K562 (cell line): ENCODE measurements at regions not wholly inside any gene's neighbourhood (a gene's known extent, or its start where the extent isn't known, plus 50 kb on each side); places are given as distances from the start of the nearest gene placed in this dataset.

Experiments
- ATAC-seq: fragments of 200-7000 bp; cut with Tn5 transposase; 3 replicates; pipeline ENCODE4 v1.9.1; 2020; ENCODE audit warnings: moderate library complexity
- BruUV-seq: library from RNA; stranded (reverse); fragments of 400-500 nt; replicated peaks from 2 replicates; lab custom pipeline; 2021; lab: Mats Ljungman, UMichigan
- CTCF ChIA-PET: fragments of 300-600 bp; formaldehyde crosslinking; extraction: SDS; loops from one replicate; lab custom pipeline; 2021; ENCODE audit warnings: low intra/inter-chr PET ratio; lab: Yijun Ruan, JAX
- POLR2A ChIA-PET: fragments of 300-600, 350-650 bp; sonication (Branson Sonifier 250); formaldehyde crosslinking; extraction: SDS; loops from one replicate; lab custom pipeline; 2021; ENCODE audit warnings: antibody characterized with exemption, inconsistent platforms; lab: Yijun Ruan, JAX
- DNase-seq, 4 experiments: peaks; one replicate each; pipeline versions ENCODE4 v3.0.0 to v3.0.0-alpha.2; 2011 to 2018; ENCODE audit warnings: low spot score in 3 of 4, mixed read lengths in 3 of 4; ENCODE audit errors: extremely low read depth in 1 of 4
- FAIRE-seq: peaks from 2 replicates; lab custom pipeline; 2011; peaks lifted over from hg19 to GRCh38; lab: Jason Lieb, UNC
- H2AFZ ChIP-seq: 2 replicates; pipeline ENCODE4 v1.6.0; 2011; ENCODE audit warnings: low read depth, low read length, control low read depth, inconsistent platforms
- H3K27ac ChIP-seq: fragments of 200-600 bp; 3 replicates; pipeline ENCODE4 v1.8.0; 2011; ENCODE audit warnings: low read depth, mild to moderate bottlenecking, control low read depth, inconsistent platforms, low read length, moderate library complexity, mixed read lengths; ENCODE audit errors: extremely low read depth
- H3K27me3 ChIP-seq, 2 experiments: fragments of 300-600 bp in 1 of 2; 2 replicates in 1 of 2; 3 replicates in 1 of 2; pipeline versions ENCODE4 v1.6.0 to v1.8.0; 2011; ENCODE audit warnings: inconsistent platforms in 2 of 2, low read length in 2 of 2, mild to moderate bottlenecking in 1 of 2, mixed read lengths in 1 of 2, moderate library complexity in 1 of 2; ENCODE audit not compliant: control insufficient read depth in 2 of 2, insufficient read depth in 2 of 2
- H3K36me3 ChIP-seq: fragments of 300-600 bp; 3 replicates; pipeline ENCODE4 v1.8.0; 2011; ENCODE audit warnings: mild to moderate bottlenecking, low read length, inconsistent platforms; ENCODE audit not compliant: control insufficient read depth, insufficient read depth
- H3K4me1 ChIP-seq, 2 experiments: fragments of 200-600 bp in 1 of 2; replicated peaks in 1 of 2; 2 replicates in 1 of 2; 3 replicates in 1 of 2; pipeline versions ENCODE4 v1.5.1 to v1.8.0; 2011; ENCODE audit warnings: inconsistent platforms in 2 of 2, low read length in 2 of 2, mild to moderate bottlenecking in 1 of 2, mixed read lengths in 1 of 2, moderate library complexity in 1 of 2; ENCODE audit not compliant: control insufficient read depth in 2 of 2, insufficient read depth in 2 of 2
- H3K4me2 ChIP-seq: 2 replicates; pipeline ENCODE4 v1.6.1; 2011; ENCODE audit warnings: low read length, control low read depth, inconsistent platforms, mixed read lengths; ENCODE audit not compliant: insufficient read depth
- H3K4me3 ChIP-seq: fragments of 200-600 bp; sonication (generic), shearing (Covaris generic); 2 replicates; pipeline ENCODE4 v1.5.1; 2016; ENCODE audit warnings: control low read depth, inconsistent platforms
- H3K79me2 ChIP-seq: fragments of 200-600 bp; 3 replicates; pipeline ENCODE4 v1.8.0; 2011; ENCODE audit warnings: low read length, inconsistent platforms; ENCODE audit not compliant: control insufficient read depth, insufficient read depth
- H3K9ac ChIP-seq, 2 experiments: 2 replicates each; pipeline versions ENCODE4 v1.6.0 to v1.6.1; 2011; ENCODE audit warnings: low read depth in 2 of 2, low read length in 2 of 2, control low read depth in 1 of 2, inconsistent platforms in 1 of 2, mild to moderate bottlenecking in 1 of 2, mixed read lengths in 1 of 2; ENCODE audit not compliant: insufficient read depth in 1 of 2
- H3K9me1 ChIP-seq: one replicate; pipeline ENCODE4 v1.6.0; 2011; ENCODE audit warnings: inconsistent platforms, mild to moderate bottlenecking, low read length, moderate library complexity; ENCODE audit not compliant: control insufficient read depth, insufficient read depth
- H3K9me3 ChIP-seq: replicated peaks from 2 replicates; pipeline ENCODE4 v1.5.1; 2011; ENCODE audit warnings: low read depth, low read length, inconsistent platforms; ENCODE audit not compliant: control insufficient read depth, insufficient read depth
- H4K20me1 ChIP-seq: replicated peaks from 2 replicates; pipeline ENCODE4 v1.6.1; 2011; ENCODE audit warnings: low read length, inconsistent platforms, mixed read lengths; ENCODE audit not compliant: control insufficient read depth, insufficient read depth
- BCL6 ChIP-seq: fragments of 250-450 bp; sonication (Bioruptor Pico); IDR thresholded peaks from 2 replicates; pipeline ENCODE4 v1.4.0; 2020
- GTF3C2 ChIP-seq: IDR thresholded peaks from 3 replicates; pipeline ENCODE4 v1.6.1; 2011; ENCODE audit warnings: borderline replicate concordance, mild to moderate bottlenecking, moderate library complexity; ENCODE audit not compliant: insufficient read length; ENCODE audit errors: extremely low read depth
- HMGN3 ChIP-seq: IDR thresholded peaks from 2 replicates; pipeline ENCODE4 v1.6.1; 2011; ENCODE audit warnings: borderline replicate concordance, low read depth, mild to moderate bottlenecking, mixed read lengths, low read length; ENCODE audit not compliant: insufficient read length; ENCODE audit errors: extremely low read depth
- HNRNPLL ChIP-seq: fragments of 200-400 bp; formaldehyde crosslinking; IDR thresholded peaks from 2 replicates; pipeline ENCODE4 v1.6.1; 2017; ENCODE audit warnings: low read length, low read depth, mild to moderate bottlenecking; ENCODE audit not compliant: poor library complexity, severe bottlenecking
- MAZ ChIP-seq, 2 experiments: fragments of 450-650 bp in 1 of 2; sonication (generic) in 1 of 2; formaldehyde crosslinking; IDR thresholded peaks in 1 of 2; conservative IDR thresholded peaks in 1 of 2; 2 replicates each; pipeline versions ENCODE4 v1.4.0 to v1.5.0; 2020; ENCODE audit warnings: mild to moderate bottlenecking in 1 of 2, missing genetic modification reagents in 1 of 2
- MBD1 ChIP-seq: fragments of 250-450 bp; sonication (Bioruptor Pico); IDR thresholded peaks from 2 replicates; pipeline ENCODE4 v1.8.0; 2022; ENCODE audit warnings: inconsistent platforms
- MXD1 ChIP-seq: fragments of 250-450 bp; sonication (Bioruptor Pico); IDR thresholded peaks from 2 replicates; pipeline ENCODE4 v1.8.0; 2021; ENCODE audit warnings: borderline replicate concordance, mild to moderate bottlenecking, moderate library complexity; ENCODE audit not compliant: poor library complexity, severe bottlenecking
- MYBL2 ChIP-seq, 2 experiments: fragments of 450-650 bp in 1 of 2; sonication (generic) in 1 of 2; formaldehyde crosslinking in 1 of 2; IDR thresholded peaks; 2 replicates each; pipeline versions ENCODE4 v1.6.1 to v1.8.1; 2017 to 2022; ENCODE audit warnings: borderline replicate concordance in 1 of 2, inconsistent platforms in 1 of 2, low read depth in 1 of 2, mild to moderate bottlenecking in 1 of 2, missing genetic modification reagents in 1 of 2, moderate library complexity in 1 of 2
- MYNN ChIP-seq, 2 experiments: sonication (generic); formaldehyde crosslinking in 1 of 2; IDR thresholded peaks; 2 replicates each; pipeline versions ENCODE4 v1.5.0 to v1.6.1; 2016 to 2020; ENCODE audit warnings: antibody characterized with exemption in 1 of 2, missing genetic modification reagents in 1 of 2
- NFATC3 ChIP-seq: fragments of 450-650 bp; IDR thresholded peaks from 2 replicates; pipeline ENCODE4 v1.6.1; 2017; ENCODE audit warnings: mild to moderate bottlenecking
- PTBP1 ChIP-seq: fragments of 200-400 bp; formaldehyde crosslinking; IDR thresholded peaks from 2 replicates; pipeline ENCODE4 v1.6.1; 2017; ENCODE audit warnings: low read depth, low read length
- RAD21 ChIP-seq, 2 experiments: fragments of 250-450 bp in 1 of 2; fragments of 450-650 bp in 1 of 2; sonication (Bioruptor Pico) in 1 of 2; formaldehyde crosslinking in 1 of 2; IDR thresholded peaks in 1 of 2; conservative IDR thresholded peaks in 1 of 2; 2 replicates each; pipeline versions ENCODE4 v1.4.0 to v1.8.0; 2020 to 2022; ENCODE audit warnings: mild to moderate bottlenecking in 2 of 2, moderate library complexity in 1 of 2
- RBM15 ChIP-seq: fragments of 200-400 bp; formaldehyde crosslinking; IDR thresholded peaks from 2 replicates; pipeline ENCODE4 v1.6.1; 2018; ENCODE audit warnings: mild to moderate bottlenecking, low read length, moderate library complexity; ENCODE audit not compliant: insufficient read depth
- SIX5 ChIP-seq, 2 experiments: IDR thresholded peaks; 2 replicates each; pipeline ENCODE4 v1.6.1; 2011; ENCODE audit warnings: low read length in 2 of 2, borderline replicate concordance in 1 of 2, low read depth in 1 of 2, mild to moderate bottlenecking in 1 of 2, moderate library complexity in 1 of 2; ENCODE audit not compliant: insufficient read depth in 1 of 2
- THRA ChIP-seq: fragments of 450-650 bp; IDR thresholded peaks from 2 replicates; pipeline ENCODE4 v1.6.1; 2017; ENCODE audit warnings: mild to moderate bottlenecking, moderate library complexity
- WGBS: fragments of 100-300 bp; shearing (Covaris generic); methylation state at CpG from one replicate; pipeline ENCODE4 v1.1.6; 2016; ENCODE audit warnings: low coverage, mixed read lengths; ENCODE audit not compliant: insufficient coverage; ENCODE audit errors: missing lambda C conversion rate; 5-methylcytosine and 5-hydroxymethylcytosine counted together
- in situ Hi-C: fragments of 300-500 bp; cut with MboI; formaldehyde crosslinking; loops from 4 replicates; pipeline ENCODE4 v1.15.0; 2018; ENCODE audit warnings: inconsistent platforms, mixed read lengths
- intact Hi-C: fragments of 100-400 bp; cut with micrococcal nuclease; formaldehyde crosslinking; loops from 2 replicates; pipeline ENCODE4 v1.14.2; 2022

GRCh38 chr13:103350147-103350546 lies 283.9 kb upstream of the SLC10A2 start:
- Histone ChIP-seq H3K27me3 (no peaks in the 10 kb centered on the region), H3K27ac (no peak overlapping the region), H3K4me3 (no peak overlapping the region), H3K9ac (no peak overlapping the region), H2AFZ (no peak overlapping the region), H3K4me1 (no peaks in the 10 kb centered on the region), H3K4me2 (no peak overlapping the region), H3K36me3 (no peaks in the 10 kb centered on the region), H3K79me2 (no peaks in the 10 kb centered on the region), H3K9me3 (no peaks in the 10 kb centered on the region; the same call in 1 of the 2 replicates), H4K20me1 (no peaks in the 10 kb centered on the region), H3K9me1 (no peaks in the 10 kb centered on the region)
- no TSS peak for BruUV-seq
- no peak for FAIRE-seq
- in situ Hi-C loops, result no loop called here
- 0% methylated on average over 1 of the region's 1 CpG for WGBS
- DNase-seq, result no peak
- no peak for ATAC-seq
- intact Hi-C loops, result no loop called here
- POLR2A ChIA-PET, result no interaction called here
- CTCF ChIA-PET, result no interaction called here
- TF ChIP-seq MYNN (IDR thresholded peaks at IDR 0.05), result no peak
- TF ChIP-seq MYNN (CRISPR knock-in tag; IDR thresholded peaks at IDR 0.05), result no peak
- TF ChIP-seq MAZ (CRISPR knock-in tag; conservative IDR thresholded peaks at IDR 0.05 in 1 of 2, IDR thresholded peaks at IDR 0.05 in 1 of 2), result no peak
- no peak for TF ChIP-seq BCL6
- no peak for TF ChIP-seq HNRNPLL
- TF ChIP-seq NFATC3, result no peak
- TF ChIP-seq MXD1 (CRISPR knock-in tag), result no peak
- TF ChIP-seq GTF3C2, result no peak
- no peak for TF ChIP-seq MYBL2 (IDR thresholded peaks at IDR 0.05; ENCODE audit: low read depth)
- TF ChIP-seq MYBL2 (CRISPR knock-in tag; IDR thresholded peaks at IDR 0.05; ENCODE audit: borderline replicate concordance), result no peak
- TF ChIP-seq SIX5 (IDR thresholded peaks at IDR 0.05; ENCODE audit: borderline replicate concordance in 1 of 2, insufficient read depth in 1 of 2, low read depth in 1 of 2, low read length in 2 of 2), result no peak
- TF ChIP-seq MBD1, result no peak
- TF ChIP-seq HMGN3, result no peak
- TF ChIP-seq RAD21 (CRISPR knock-in tag; conservative IDR thresholded peaks at IDR 0.05 in 1 of 2, IDR thresholded peaks at IDR 0.05 in 1 of 2), result no peak
- no peak for TF ChIP-seq PTBP1
- no peak for TF ChIP-seq THRA
- TF ChIP-seq RBM15, result no peak
